NCI-H69 (cell line): ENCODE measurements at regions not wholly inside any gene's neighbourhood (a gene's known extent, or its start where the extent isn't known, plus 50 kb on each side); places are given as distances from the start of the nearest gene placed in this dataset.
A peak's percentile ranks its signal among the peaks of the same experiment; 100 is the strongest.

ENCODE experiments used
- DNase-seq: peaks from one replicate; lab custom pipeline; 2025; lab: John Stamatoyannopoulos, UW

- DNase-seq = no peak
These were observed 240.4 kb upstream of the PGRMC2 start for GRCh38 chr4:128527946-128528576.

GRCh38 chr4:128527351-128527750 lies 239.7 kb upstream of the PGRMC2 start:
- no peak for DNase-seq

GRCh38 chr4:128525992-128526630 lies 238.5 kb upstream of the PGRMC2 start:
- peak; percentile 3 for DNase-seq

GRCh38 chr4:128525387-128525786 lies 237.8 kb upstream of the PGRMC2 start:
- no peak for DNase-seq

GRCh38 chr4:128524311-128524710 lies 236.7 kb upstream of the PGRMC2 start:
- DNase-seq = no peak

GRCh38 chr4:128521648-128522111 lies 234.1 kb upstream of the PGRMC2 start:
- no peak for DNase-seq

- no peak for DNase-seq
These were observed 233.5 kb upstream of the PGRMC2 start for GRCh38 chr4:128521156-128521555.

- peak; percentile 35 for DNase-seq
These were observed 231.7 kb upstream of the PGRMC2 start for GRCh38 chr4:128519163-128519830.

- DNase-seq = peak; percentile 65
These were observed 230.3 kb upstream of the PGRMC2 start for GRCh38 chr4:128517739-128518510.

- DNase-seq = peak; percentile 5
These were observed 229.6 kb upstream of the PGRMC2 start for GRCh38 chr4:128517096-128517738.

- peak; percentile 7 for DNase-seq
These were observed 228.8 kb upstream of the PGRMC2 start for GRCh38 chr4:128516301-128516969.

GRCh38 chr4:128513664-128514484 lies 226.3 kb upstream of the PGRMC2 start:
- DNase-seq = no peak

- DNase-seq = no peak
These were observed 225.2 kb upstream of the PGRMC2 start for GRCh38 chr4:128512767-128513322.

GRCh38 chr4:128512161-128512560 lies 224.5 kb upstream of the PGRMC2 start:
- DNase-seq = no peak

- DNase-seq = no peak
These were observed 223.2 kb upstream of the PGRMC2 start for GRCh38 chr4:128510850-128511249.

- no peak for DNase-seq
These were observed 215.4 kb upstream of the PGRMC2 start for GRCh38 chr4:128502818-128503527.

GRCh38 chr4:128501239-128501638 lies 213.6 kb upstream of the PGRMC2 start:
- no peak for DNase-seq

- DNase-seq = no peak
These were observed 200.6 kb upstream of the PGRMC2 start for GRCh38 chr4:128488055-128488705.

- no peak for DNase-seq
These were observed 197.3 kb upstream of the PGRMC2 start for GRCh38 chr4:128484896-128485295.
